GM19351 (cell line): ENCODE measurements at regions not wholly inside any gene's neighbourhood (a gene's known extent, or its start where the extent isn't known, plus 50 kb on each side); places are given as distances from the start of the nearest gene placed in this dataset.
"Not testable (repeated sequence)": the region's sequence is repeated elsewhere in the genome, so short reads cannot be mapped to it uniquely, and the experiment has no call there.

Experiments
- ATAC-seq: cut with Tn5 transposase; IDR thresholded peaks from one replicate; pipeline ENCODE4 v1.9.1; 2021; ENCODE audit warnings: mild to moderate bottlenecking, moderate library complexity; ENCODE audit not compliant: unreplicated experiment

DNA sequence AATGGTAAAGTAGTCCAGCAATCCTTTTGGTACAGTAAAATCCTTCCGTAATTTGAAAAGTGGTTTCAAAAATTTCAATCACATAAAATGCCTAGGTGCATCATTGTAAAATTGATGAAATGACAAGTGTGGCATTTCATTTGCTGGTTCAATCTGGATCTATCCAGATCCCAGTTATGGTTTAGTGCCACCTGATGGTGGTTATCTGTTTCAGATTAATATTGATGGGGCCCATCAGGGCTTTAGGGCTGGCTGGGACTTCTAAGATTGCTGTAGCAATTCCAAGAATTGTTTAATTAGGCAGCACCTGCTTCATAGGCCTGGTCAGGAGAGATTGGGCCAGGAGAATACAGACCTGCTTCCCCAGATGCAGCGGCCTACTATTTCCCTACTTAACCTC is 55.5 kb upstream of the PIK3C3 start:
- no peak for ATAC-seq

DNA sequence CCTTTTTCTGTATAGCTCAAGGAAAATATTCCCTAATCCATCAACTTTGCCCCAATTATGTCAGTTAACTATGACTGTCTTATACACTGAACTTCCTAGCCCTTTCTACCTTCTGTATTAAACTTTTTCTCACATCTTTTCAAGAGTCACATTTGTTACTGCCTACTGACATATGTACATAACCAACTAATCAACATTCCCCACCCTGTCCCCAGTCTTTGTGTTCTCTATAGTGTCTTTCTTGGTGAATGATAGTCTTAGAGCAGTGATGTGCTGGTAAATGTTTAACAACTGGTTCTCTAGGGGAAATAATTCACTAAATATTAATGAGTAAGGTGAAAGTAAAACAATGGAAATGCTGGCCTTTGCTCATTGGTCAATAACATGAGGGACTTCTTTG is 61.6 kb upstream of the PIK3C3 start:
- ATAC-seq: no peak

DNA sequence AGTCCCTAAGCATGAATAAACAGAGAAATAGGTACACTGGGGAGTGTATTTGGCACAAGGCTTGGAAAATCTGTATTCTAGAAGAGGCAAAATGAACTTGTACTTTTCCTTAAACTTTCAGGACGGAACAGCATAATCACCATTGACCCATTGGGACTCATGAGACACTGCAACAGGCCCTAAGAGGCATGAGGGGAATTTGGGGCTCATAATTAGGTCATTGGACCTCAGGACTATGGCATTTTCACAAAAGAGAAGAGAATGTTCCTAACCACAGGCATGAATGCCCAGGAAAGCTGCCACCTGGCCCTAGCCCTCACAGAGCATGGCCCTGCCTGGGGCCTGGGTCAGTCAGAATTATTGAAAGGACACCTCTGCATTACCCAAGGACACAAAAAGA is 67.9 kb upstream of the PIK3C3 start:
- no peak for ATAC-seq

DNA sequence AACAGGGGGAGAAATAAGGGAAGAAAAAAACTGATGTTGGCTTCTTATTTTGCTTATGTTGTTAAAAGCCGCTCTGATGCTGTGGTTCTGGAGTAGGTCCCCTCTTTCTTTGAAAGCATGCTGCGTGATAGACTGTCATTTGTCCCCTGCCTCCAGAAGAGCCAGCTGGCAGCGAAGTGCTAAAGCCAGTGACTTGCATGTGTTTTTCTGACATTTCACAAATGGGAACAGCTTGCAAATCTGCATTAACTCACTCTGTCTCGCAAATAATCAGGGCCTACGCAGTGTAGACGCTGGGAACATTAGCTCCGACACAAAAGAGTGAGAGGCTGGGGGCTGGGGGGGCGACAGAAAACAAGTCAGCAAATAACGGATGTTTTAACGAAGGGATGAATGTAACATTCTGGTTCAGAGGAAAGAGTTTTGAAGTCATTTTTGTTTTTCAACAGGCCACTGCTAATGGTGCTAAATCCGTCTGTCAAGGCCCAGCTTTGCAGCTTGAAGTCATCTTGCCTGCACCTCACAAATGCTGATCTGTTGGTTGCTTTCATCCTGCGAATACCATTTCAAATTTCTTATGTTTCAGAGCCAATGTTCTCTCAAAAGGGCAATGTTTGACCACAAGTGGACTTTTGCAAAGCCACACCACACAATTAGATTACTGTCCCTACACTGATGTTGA is 68.8 kb upstream of the PIK3C3 start:
- ATAC-seq: no peak

DNA sequence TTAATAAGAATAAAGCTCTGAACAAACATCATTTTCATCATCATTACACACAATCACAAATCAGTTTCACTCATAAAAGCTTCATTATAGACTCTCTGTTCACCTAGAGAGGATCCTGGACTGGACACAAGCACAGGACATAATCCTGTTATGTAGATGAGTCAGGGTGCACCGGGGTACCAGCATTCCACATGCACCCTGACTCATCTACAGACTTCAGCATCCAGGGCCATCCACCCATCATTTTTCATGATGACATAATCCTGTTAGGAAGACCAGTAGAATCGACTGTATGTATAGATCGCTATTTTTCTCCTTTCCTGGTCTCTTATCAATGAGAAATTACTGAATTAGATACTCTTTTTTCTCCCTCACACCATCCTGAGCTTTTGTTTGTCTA is 73.7 kb upstream of the PIK3C3 start:
- no peak for ATAC-seq

DNA sequence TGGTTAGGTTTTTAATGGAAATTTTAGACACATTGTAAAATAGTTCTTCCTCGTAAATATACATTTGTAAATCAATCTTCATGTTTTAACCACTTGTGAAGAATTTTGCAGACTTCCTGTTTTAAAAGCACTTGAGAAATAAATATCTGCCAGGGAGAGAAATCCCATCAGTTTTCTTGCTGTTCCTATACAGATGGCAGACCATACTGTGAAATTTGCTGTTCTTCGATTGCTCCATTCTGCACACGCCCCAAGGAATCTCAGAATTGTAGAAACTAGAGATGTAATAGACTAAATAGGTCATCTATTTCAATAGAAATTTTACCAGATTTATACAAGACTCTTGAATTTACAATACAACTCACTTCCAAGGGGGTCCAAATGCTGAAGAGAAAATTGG is 75.8 kb upstream of the PIK3C3 start:
- no peak for ATAC-seq

DNA sequence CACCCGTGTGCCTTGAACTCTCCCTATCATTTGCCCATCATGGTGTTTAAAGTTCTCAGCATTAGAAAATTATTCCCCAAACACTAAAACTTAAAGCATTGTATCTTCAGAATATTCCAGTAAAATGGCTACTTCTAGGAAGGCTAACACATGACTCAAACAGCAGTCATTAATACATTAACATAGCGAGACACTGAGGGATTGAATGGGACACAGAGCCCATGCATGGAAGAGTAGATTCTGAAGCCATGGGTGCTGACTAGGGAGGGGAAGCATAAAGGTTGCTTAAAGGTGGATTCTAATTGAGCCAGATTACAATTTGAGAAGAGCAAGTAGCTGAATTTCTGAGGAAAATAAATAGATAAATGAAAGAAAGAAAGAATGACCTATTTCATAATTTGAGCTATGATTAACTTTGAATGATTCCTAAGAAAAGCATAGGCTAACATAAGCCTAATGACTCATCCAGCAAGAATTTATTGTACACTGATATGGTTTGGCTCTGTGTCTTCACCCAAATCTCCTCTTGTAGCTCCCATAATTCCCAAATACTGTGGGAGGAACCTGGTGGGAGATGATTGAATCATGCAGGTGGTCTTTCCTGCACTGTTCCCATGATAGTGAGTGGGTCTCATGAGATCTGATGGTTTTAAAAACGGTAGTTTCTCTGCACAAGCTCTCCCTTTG is 79.8 kb upstream of the PIK3C3 start:
- no peak for ATAC-seq

DNA sequence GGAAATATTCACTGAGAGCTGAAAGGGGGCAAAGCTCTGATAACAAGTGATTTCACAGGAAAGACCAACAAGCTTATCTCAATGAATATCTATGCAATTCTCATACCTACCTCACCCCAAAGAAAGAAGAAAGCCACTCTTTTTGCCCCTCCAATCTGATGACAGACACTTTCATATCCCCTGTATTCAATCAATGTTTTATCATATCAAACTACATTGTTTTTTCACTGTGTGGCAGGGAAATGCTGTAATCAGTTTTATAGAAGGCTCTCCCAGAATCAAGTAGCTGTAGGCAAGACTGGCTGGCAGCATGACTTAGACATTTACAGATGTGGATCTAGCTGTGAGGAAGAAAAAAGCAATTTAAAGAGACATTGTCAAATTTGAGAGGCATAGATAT is 81.3 kb upstream of the PIK3C3 start:
- no peak for ATAC-seq

DNA sequence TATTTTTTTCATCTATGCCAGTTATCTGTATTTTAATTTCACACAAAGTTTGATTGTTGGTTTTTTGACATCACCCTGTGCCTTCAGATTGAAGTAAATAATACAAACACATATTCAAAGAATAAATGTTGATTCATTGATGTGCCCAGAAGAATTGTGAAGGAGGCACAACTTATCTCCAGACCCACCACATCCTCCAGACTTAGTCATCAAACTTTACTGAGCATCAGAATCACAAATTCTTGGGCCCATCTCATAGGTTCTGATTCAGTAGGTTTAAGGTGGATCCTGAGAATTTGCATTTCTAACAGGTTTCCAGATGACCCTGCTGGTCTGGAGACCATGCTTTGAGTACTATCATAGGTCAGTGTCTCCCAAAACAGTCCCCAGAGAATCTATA is 82.8 kb upstream of the PIK3C3 start:
- ATAC-seq: no peak

DNA sequence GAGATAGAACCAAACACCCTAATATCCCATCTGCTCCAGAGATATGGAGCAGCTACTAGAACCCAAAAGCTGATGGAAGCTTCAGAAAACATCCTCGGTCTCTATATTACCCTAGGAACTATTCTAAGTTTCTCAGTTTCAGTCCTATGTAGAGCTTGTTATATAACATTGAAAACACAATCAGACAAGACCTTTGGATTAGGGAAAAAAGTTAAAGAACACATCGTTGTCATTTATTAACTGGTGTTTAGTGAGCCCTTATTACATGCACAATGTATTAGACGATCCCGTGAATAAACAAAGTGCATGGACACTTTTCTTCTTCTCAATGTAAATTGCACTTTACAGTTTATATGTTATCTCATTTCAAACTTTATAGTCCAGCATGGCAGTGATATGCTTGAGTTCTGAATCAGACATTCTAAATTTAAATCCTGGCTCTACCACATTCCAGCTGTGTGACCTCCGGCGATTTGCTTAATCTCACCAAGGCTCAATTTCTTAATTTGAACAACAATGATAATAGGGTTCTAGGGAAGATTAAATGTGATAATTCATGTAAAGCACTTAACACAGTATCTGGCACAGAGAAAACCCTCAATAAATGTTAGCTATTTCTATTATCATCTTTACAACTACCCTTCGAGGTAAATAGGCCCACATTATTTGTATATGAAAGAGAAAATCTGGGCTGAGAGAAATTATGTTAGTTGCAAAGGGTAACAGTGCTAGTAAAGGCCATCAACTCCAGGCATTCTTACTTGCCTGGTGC is 83.6 kb upstream of the PIK3C3 start:
- ATAC-seq: no peak

DNA sequence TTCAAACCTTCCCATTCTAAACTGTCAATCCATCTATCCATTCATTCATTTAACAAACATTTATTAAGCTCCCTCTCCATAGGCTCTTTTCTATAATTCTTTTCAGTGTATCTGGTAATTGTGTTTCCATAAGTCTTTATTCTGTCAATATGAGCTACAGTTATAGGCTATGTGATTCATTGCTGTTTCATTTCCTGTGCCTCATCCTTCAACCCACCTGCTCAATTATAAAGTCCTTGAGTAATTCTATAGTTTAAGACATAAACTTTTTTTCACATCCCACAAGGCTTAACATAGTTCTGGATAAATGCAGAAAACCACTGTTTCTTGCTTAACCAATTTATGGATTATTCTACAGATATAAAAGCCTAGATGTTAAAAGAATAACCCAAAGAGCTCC is 84.2 kb upstream of the PIK3C3 start:
- ATAC-seq: no peak

DNA sequence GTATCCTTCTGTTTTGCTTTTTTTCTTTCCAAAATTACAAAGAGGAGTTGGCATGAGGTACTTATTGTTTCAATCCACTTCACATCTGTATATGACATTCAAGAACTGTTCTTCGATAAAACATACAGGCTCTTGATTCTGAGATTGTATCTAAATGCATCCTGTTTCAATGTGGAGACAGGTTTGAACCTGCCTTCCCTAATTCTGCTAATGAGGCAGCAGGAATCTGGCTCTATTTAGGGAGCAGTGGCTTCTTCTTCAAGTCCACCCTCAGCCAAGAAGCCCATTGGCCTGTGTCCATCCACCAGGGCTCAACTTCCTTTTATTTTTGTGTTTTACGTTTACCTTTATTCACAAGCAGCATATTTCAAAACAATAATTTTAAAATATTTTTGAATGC is 84.8 kb upstream of the PIK3C3 start:
- ATAC-seq: no peak

DNA sequence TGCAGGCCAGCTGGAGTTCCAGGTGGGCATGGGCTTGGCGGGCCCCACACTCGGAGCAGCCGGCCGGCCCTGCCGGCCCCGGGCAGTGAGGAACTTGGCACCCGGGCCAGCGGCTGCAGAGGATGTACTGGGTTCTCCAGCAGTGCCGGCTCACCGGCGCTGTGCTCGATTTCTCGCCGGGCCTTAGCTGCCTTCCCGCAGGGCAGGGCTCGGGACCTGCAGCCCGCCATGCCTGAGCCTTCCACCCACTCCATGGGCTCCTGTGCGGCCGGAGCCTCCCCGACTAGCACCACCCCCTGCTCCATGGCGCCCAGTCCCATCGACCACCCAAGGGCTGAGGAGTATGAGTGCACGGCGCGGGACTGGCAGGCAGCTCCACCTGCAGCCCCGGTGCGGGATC is 89.2 kb upstream of the PIK3C3 start:
- ATAC-seq: not testable (repeated sequence)

DNA sequence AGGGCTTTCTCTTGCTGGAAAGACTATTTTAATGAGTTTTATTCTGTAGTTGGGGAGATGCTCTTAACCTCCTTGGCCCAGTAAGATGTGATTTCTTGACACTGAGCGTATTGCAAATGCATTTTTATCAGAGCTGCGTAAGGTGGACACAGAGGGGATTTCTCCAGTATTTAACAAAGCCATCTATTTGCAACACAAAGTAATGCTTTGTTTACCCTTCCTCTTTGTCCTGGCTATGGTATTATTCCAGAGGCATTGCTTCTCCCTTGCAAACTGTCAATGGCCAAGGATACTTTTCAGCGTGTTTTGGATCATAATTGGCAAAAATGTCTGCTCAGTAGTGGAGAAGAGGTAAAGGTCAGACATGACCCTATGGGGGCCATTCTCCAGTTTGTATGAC is 90.8 kb upstream of the PIK3C3 start:
- ATAC-seq: no peak

DNA sequence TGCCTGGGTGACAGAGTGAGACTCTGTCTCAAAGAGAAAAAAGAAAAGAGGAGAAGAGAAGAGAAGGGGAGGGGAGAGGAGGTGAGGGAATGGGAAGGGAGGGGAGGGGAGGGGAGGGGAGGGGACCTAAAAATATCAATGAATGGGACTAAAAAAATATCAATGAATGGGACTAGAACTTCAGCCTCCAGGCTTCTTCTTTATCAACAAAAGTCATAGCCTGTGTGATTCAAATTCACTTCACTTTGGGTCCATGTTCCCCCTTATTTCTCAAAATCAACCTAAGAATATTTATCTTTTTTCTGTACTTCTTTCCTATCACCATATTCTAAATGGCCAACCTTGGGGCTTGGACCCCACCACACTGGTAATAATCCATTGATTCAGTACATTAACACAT is 92.1 kb upstream of the PIK3C3 start:
- ATAC-seq: no peak

DNA sequence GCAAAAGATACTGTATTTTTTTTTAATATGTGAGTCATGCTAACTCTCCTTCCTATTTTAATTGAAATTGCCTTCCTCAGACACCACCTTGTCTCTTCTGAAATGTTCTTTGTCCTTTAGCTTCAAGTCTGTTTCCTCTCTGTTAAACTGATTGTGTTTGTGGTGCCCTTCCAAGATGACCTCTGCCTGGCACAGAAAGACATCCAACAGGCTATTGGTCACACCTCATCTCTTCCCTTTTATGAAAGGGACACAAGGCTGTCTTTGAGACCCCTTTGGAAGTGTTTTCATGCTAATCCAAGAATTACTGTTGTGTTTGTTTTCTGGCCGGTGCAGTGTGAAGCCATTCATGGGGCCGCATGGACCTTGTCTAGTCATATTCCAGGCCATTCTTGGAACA is 94.0 kb upstream of the PIK3C3 start:
- ATAC-seq: no peak

DNA sequence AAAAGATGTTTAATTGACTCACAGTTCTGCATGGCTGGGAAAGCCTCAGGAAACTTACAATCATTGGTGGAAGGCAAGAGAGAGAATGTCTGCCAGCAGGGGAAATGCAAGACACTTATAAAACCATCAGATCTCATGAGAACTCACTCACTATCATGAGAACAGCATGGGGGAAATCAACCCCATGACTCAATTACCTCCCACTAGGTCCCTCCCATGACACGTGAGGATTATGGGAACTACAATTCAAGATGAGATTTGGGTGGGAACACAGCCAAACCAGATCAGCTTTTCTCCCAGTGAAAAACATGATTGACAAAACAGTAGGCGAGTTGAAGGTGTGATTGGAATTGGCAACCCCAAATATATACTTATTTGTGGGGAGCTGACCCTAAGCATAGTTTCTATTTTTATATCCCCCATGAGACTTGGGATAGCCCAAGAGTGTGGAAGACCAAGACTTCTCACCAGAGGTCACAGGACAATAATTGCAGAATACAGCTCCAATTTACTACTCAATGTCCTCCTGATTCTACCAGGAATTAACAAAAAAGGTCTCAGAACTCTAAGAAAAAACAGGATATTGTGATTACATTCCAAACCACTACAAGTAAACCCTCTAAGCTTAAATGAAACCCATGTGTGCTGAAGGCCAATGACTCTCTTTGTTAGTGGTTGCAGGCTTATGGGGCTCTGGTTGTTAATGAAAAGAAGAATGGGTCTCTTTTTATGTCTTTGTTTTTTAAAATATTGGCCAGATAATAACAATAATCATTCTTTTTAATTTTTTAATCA is 96.1 kb upstream of the PIK3C3 start:
- ATAC-seq: no peak

DNA sequence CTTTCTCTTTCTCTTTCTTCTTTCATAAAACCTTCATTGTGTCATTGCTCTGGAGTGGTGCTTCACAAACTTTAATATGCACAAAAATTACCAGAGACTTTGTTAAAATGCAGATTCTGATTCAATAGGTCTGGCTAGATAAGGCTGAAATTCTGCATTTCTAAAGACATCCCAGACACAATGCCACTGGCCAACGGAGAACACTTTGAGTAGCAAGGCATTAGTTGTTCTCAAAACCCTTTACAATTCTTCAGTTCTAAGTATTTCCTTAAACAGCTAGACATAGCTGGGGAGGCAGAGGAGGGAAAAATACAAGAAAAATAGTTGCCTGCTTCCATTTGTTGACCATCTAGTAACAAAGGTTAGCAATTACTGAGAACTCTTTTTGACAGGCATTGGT is 101.8 kb upstream of the PIK3C3 start:
- no peak for ATAC-seq

DNA sequence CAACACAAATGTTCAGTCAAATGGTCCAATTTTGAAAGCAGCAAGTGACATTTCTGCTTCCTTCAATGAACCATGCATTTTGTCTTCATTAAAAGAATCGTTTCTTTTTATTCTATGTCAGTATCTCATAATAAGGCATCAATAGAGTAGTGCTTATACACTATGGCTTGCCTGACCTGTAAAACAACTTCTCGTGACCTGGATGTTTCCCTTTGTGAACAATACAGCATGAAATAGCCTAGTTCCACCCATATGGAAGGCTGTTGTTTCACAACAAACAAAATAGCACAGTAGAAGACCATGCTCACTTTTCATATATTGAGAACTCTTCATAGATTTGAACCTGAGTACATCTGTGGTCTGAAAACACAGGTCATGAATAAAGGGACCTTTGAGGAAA is 104.3 kb upstream of the PIK3C3 start:
- ATAC-seq: no peak

DNA sequence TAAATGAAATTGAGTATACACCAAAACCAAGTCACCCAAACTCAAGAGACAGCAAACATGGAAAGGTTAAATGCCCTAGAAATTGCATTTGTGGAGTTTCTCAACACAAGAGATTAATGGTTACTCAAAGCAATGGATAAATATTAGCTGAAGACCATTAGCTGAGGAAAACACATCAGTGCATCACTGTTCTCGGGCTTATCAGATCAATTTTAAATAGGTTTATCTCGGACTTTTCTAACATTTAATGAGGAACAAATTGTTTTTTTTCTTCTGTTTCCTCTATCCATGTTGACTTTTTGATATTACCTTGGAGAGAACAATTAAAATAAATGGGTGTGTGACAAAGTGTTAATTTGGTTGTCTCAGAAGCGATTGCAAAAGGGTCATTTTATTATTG is 105.4 kb upstream of the PIK3C3 start:
- ATAC-seq: no peak

DNA sequence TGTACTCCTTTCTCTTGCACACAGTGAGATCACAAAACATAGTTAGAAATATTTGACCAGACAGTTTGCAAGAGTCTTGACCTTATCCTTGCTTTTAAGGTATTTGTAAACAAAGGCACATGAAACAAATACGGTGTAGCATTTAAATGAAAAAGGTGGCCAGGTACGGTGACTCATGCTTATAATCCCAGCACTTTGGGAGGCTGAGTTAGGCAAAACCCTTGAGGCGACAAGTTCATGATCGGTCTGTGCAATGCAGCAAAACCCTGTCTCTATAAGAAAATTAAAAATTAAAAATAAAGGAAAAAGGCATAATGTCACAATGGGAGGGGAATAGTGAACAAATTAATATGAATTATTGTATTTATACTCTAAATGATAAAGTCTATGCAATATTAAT is 109.5 kb upstream of the PIK3C3 start:
- no peak for ATAC-seq
